GM12875 (cell line): ENCODE measurements at regions not wholly inside any gene's neighbourhood (a gene's known extent, or its start where the extent isn't known, plus 50 kb on each side); places are given as distances from the start of the nearest gene placed in this dataset.

Source experiments
- H3K4me3 ChIP-seq: one replicate; pipeline ENCODE4 v1.5.1; 2011; ENCODE audit warnings: low read depth, low read length, control low read depth
- TF ChIP-seq, protein P1 (sequence below): IDR thresholded peaks from 2 replicates; pipeline ENCODE4 v1.5.1; 2011; ENCODE audit warnings: low read depth, mild to moderate bottlenecking, control low read depth, inconsistent platforms, low read length, moderate library complexity, borderline replicate concordance; ENCODE audit not compliant: insufficient read depth

DNA sequence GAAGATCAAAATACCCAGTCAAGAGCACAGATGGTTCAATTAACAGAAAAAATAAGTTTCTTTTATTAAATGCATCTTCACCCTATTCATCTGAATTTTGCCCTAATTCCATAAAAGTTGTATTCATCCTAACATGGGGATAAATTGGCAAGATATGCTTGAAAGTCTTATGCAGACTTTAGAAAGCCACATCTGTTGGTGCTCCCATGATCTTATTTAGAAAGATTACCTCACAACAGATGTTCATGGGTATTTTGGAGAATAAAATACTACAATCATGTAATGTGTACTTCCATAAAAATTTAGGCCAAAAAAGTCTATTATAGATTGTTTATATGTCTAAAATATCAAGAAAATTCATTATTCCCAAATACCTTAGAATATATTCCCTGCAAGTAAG, 510.3 kb downstream of the TECRL start:
- no peak overlapping the region for H3K4me3 ChIP-seq
- TF ChIP-seq, protein P1, sequence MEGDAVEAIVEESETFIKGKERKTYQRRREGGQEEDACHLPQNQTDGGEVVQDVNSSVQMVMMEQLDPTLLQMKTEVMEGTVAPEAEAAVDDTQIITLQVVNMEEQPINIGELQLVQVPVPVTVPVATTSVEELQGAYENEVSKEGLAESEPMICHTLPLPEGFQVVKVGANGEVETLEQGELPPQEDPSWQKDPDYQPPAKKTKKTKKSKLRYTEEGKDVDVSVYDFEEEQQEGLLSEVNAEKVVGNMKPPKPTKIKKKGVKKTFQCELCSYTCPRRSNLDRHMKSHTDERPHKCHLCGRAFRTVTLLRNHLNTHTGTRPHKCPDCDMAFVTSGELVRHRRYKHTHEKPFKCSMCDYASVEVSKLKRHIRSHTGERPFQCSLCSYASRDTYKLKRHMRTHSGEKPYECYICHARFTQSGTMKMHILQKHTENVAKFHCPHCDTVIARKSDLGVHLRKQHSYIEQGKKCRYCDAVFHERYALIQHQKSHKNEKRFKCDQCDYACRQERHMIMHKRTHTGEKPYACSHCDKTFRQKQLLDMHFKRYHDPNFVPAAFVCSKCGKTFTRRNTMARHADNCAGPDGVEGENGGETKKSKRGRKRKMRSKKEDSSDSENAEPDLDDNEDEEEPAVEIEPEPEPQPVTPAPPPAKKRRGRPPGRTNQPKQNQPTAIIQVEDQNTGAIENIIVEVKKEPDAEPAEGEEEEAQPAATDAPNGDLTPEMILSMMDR, result no peak

DNA sequence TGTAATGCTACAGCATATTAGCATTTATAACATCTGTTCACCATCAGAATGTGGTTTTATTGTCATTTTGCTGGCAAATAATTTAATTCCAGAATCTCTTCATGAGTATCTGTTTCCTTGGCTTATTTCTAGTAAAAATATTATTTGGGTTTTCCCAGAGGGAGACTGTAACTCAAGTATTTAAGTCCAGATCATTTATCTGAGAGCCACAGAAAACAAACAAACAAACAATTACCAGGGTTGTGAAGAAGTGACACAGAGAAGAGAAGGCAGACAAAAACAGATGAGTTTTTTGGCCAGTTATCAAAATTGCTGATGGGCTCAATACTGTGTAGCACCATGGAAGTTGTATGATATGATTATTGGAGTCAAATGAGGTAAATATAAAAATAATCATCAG, 515.1 kb downstream of the TECRL start:
- H3K4me3 ChIP-seq, result no peak overlapping the region
- TF ChIP-seq, protein P1, result no peak

DNA sequence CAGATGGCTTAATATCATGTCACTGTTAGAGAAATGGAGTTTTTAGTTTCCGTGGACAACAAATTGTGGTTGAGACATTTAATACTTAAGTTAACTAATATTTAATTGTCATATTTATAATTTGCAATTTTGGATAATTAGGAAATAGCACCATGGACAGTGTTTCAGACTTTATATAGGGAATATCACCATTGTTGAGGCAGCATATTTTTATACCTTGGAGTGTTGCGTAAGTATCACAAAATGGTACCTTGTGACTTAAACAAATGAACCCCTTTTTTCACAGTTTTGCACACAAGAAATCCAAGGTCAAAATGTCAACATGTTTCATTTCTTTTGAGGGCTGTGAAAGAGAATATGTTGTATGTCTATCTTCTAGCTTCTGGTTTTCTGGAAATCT, 539.9 kb downstream of the TECRL start:
- TF ChIP-seq, protein P1, result no peak
- H3K4me3 ChIP-seq, result no peak overlapping the region

DNA sequence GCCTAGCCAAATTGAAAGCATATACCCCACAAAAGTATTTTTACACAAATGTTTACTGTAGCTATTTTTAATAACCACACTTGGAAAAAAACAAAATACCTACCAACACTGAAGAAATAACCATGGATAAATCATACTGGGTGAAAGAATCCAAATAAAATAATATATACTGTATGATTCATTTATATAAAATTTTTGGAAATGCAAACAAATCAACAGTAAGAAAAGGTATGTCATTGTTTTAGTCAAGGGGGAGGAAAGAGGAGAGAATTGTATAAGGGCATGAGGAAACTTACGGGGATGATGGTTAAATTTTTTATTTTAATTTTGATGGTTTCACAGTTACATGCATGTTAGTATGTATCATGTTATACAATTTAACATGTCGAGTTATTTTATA, 557.8 kb downstream of the TECRL start:
- TF ChIP-seq, protein P1, result no peak
- no peak overlapping the region for H3K4me3 ChIP-seq

DNA sequence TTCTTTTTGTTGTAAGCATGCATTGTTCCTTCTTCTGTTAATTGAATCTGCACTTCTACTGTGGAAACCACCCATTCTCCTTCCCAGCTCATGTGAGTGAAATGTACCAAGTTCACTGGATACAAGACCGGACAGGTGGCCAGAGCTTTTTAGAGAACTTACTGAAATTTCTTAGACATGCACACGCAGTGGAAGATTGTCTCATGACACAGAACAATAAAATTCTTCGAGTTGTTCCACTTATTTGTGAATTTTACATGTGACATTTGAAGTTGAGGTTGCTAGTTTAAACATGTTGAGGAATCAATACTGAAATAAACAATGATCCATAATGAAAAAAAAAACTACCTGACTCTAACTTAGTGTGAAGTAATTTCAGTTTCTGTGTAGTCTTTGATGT, 568.0 kb downstream of the TECRL start:
- no peak overlapping the region for H3K4me3 ChIP-seq
- TF ChIP-seq, protein P1, result no peak

DNA sequence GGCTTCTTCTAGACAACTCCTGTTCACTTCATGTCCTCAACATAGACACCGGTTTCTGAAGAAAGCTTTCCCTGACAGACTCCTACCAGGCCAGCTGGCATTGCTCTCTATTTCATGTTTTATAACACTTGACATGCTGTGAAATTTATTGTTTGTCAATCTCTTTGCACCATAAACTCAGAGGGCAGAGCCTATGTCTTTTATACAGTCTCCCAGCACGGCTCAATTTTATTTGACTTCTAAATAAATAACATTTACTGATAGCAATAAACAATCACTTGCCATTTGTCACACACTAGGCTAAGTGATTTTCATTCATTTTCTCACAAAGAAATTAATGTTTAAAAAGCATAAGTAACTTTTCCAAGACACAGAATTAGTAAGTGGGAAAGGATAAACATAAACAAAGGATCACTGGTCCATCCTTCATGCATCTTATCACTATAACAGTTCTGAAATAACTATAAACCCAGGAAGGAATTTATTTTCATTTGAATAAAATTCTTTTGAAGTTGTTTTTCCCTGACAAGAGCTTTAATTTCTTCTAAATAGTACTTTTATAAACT, 577.6 kb downstream of the TECRL start:
- TF ChIP-seq, protein P1, result no peak
- H3K4me3 ChIP-seq, result no peak overlapping the region

DNA sequence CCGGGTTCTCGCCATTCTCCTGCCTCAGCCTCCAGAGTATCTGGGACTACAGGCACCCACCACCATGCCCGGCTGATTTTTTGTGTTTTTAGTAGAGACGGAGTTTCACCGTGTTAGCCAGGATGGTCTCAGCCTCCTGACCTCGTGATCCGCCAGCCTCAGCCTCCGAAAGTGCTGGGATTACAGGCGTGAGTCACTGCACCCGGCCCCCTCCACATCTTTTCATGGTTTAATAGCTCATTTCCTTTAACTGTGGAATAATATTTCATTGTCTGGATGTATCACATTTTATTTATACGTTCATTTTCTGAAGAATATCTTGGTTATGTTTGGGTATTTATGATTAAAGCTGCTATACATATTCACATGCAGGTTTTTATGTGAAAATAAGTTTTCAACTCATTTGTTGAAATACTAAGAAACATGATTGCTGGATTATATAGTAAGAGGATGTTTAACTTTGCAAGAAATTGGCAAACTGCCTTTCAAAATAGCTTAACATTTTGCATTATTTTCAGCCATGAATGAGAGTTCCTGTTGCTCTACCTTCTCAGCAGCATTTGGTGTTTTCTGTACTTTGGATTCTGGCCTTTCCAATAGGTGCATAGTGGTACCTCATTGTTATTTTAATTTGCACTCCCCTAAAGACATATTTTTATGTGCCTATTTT, 591.9 kb downstream of the TECRL start:
- no peak overlapping the region for H3K4me3 ChIP-seq
- TF ChIP-seq, protein P1, result no peak
